ENCODE measurements at regions not wholly inside any gene's neighbourhood (a gene's known extent, or its start where the extent isn't known, plus 50 kb on each side); places are given as distances from the start of the nearest gene placed in this dataset.

- H3K9me3 Mint-ChIP-seq = peaks cover 5 to 26% (median 11%) of the 10 kb centered on the region in 5 donors
- Histone ChIP-seq H3K4me3 (ENCODE audit: low read length) (no peak overlapping the region), H3K27me3 (ENCODE audit: insufficient read depth, low read length, poor library complexity, severe bottlenecking) (no peaks in the 10 kb centered on the region), H3K27ac (ENCODE audit: low read depth, low read length) (no peak overlapping the region), H3K9me3 (ENCODE audit: low read length) (no peaks in the 10 kb centered on the region), H3K36me3 (ENCODE audit: insufficient read depth, low read length) (no peaks in the 10 kb centered on the region), H3K4me1 (ENCODE audit: insufficient read depth, low read length) (no peaks in the 10 kb centered on the region)
- H3K27ac Mint-ChIP-seq = no peak overlapping the region
- H3K36me3 Mint-ChIP-seq = no peaks in the 10 kb centered on the region
- ChIA-PET CTCF (no interaction called here), POLR2A (no interaction called here)
- H3K4me1 Mint-ChIP-seq = no peaks in the 10 kb centered on the region
- DNase-seq = no peak
- no peak overlapping the region for H3K4me3 Mint-ChIP-seq
- no peaks in the 10 kb centered on the region for H3K27me3 Mint-ChIP-seq
These were observed 345.3 kb upstream of the ADGRL2 start for GRCh38 chr1:81455481-81455880.

GRCh38 chr1:81453971-81454370 is 346.8 kb upstream of the ADGRL2 start:
- POLR2A ChIA-PET = no interaction called here
- no peak overlapping the region for H3K4me3 Mint-ChIP-seq
- H3K36me3 Mint-ChIP-seq = no peaks in the 10 kb centered on the region
- H3K27me3 Mint-ChIP-seq = no peaks in the 10 kb centered on the region
- Histone ChIP-seq H3K27me3 (ENCODE audit: insufficient read depth, low read length, poor library complexity, severe bottlenecking) (no peaks in the 10 kb centered on the region), H3K36me3 (ENCODE audit: insufficient read depth, low read length) (no peaks in the 10 kb centered on the region), H3K27ac (ENCODE audit: low read depth, low read length) (no peak overlapping the region), H3K9me3 (ENCODE audit: low read length) (no peaks in the 10 kb centered on the region), H3K4me3 (ENCODE audit: low read length) (no peak overlapping the region), H3K4me1 (ENCODE audit: insufficient read depth, low read length) (no peaks in the 10 kb centered on the region)
- CTCF ChIA-PET = no interaction called here
- peaks cover 4 to 26% (median 8%) of the 10 kb centered on the region in 5 donors for H3K9me3 Mint-ChIP-seq
- H3K27ac Mint-ChIP-seq = no peak overlapping the region
- H3K4me1 Mint-ChIP-seq = no peaks in the 10 kb centered on the region
- no peak for DNase-seq

- H3K27ac Mint-ChIP-seq = no peak overlapping the region
- Histone ChIP-seq H3K36me3 (ENCODE audit: insufficient read depth, low read length) (no peaks in the 10 kb centered on the region), H3K4me3 (ENCODE audit: low read length) (no peak overlapping the region), H3K27ac (ENCODE audit: low read depth, low read length) (no peak overlapping the region), H3K9me3 (ENCODE audit: low read length) (no peaks in the 10 kb centered on the region), H3K4me1 (ENCODE audit: insufficient read depth, low read length) (no peaks in the 10 kb centered on the region), H3K27me3 (ENCODE audit: insufficient read depth, low read length, poor library complexity, severe bottlenecking) (no peaks in the 10 kb centered on the region)
- no peak for DNase-seq
- H3K4me1 Mint-ChIP-seq = no peaks in the 10 kb centered on the region
- CTCF ChIA-PET = no interaction called here
- no peaks in the 10 kb centered on the region for H3K27me3 Mint-ChIP-seq
- H3K4me3 Mint-ChIP-seq = no peak overlapping the region
- no peaks in the 10 kb centered on the region for H3K36me3 Mint-ChIP-seq
- peaks cover 4 to 26% (median 9%) of the 10 kb centered on the region in 5 donors for H3K9me3 Mint-ChIP-seq
- POLR2A ChIA-PET = no interaction called here
These were observed 347.4 kb upstream of the ADGRL2 start for GRCh38 chr1:81453367-81453703.

- Mint-ChIP-seq H3K4me1 (no peaks in the 10 kb centered on the region), H3K36me3 (no peaks in the 10 kb centered on the region), H3K9me3 (peaks cover 3 to 26% (median 11%) of the 10 kb centered on the region in 5 donors), H3K27me3 (no peaks in the 10 kb centered on the region), H3K4me3 (no peak overlapping the region), H3K27ac (no peak overlapping the region)
- no peak overlapping the region for H3K4me3 ChIP-seq (ENCODE audit: low read length)
- CTCF ChIA-PET = no interaction called here
- no peaks in the 10 kb centered on the region for H3K27me3 ChIP-seq (ENCODE audit: insufficient read depth, low read length, poor library complexity, severe bottlenecking)
- H3K9me3 ChIP-seq (ENCODE audit: low read length) = no peaks in the 10 kb centered on the region
- DNase-seq = no peak
- no peaks in the 10 kb centered on the region for H3K36me3 ChIP-seq (ENCODE audit: insufficient read depth, low read length)
- H3K27ac ChIP-seq (ENCODE audit: low read depth, low read length) = no peak overlapping the region
- POLR2A ChIA-PET = no interaction called here
- no peaks in the 10 kb centered on the region for H3K4me1 ChIP-seq (ENCODE audit: insufficient read depth, low read length)
These were observed 347.9 kb upstream of the ADGRL2 start for GRCh38 chr1:81452693-81453366.

DNA sequence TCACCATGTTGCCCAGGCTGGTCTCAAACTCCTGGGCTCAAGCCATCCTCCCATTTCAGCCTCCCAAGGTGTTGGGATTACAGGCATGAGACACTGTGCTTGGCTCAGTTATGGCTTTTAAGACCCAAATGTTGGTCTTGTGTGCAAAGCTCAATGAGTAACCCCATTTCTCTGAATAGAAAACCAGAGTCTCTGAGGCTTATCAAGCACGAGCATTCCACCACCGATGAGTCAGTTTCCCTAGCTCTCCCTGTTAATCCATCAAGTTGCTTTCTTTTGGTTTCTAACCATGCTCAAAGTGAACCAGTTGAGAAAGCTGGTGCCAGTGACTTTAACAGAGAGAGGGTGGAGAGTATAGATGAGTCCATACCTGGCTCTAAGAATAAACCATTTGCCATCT is 350.9 kb upstream of the ADGRL2 start:
- no peaks in the 10 kb centered on the region for H3K4me1 ChIP-seq (ENCODE audit: insufficient read depth, low read length)
- Mint-ChIP-seq H3K27ac (no peak overlapping the region), H3K27me3 (no peaks in the 10 kb centered on the region), H3K4me1 (no peaks in the 10 kb centered on the region), H3K9me3 (peaks cover 4 to 25% (median 11%) of the 10 kb centered on the region in 5 donors), H3K36me3 (no peaks in the 10 kb centered on the region), H3K4me3 (no peak overlapping the region)
- no peaks in the 10 kb centered on the region for H3K9me3 ChIP-seq (ENCODE audit: low read length)
- H3K4me3 ChIP-seq (ENCODE audit: low read length) = no peak overlapping the region
- ChIA-PET POLR2A (no interaction called here), CTCF (no interaction called here)
- DNase-seq = no peak
- no peaks in the 10 kb centered on the region for H3K27me3 ChIP-seq (ENCODE audit: insufficient read depth, low read length, poor library complexity, severe bottlenecking)
- no peaks in the 10 kb centered on the region for H3K36me3 ChIP-seq (ENCODE audit: insufficient read depth, low read length)
- H3K27ac ChIP-seq (ENCODE audit: low read depth, low read length) = no peak overlapping the region

- H3K27ac ChIP-seq (ENCODE audit: low read depth, low read length) = no peak overlapping the region
- no peak overlapping the region for H3K27ac Mint-ChIP-seq
- no peak for DNase-seq
- ChIA-PET POLR2A (no interaction called here), CTCF (no interaction called here)
- H3K36me3 ChIP-seq (ENCODE audit: insufficient read depth, low read length) = no peaks in the 10 kb centered on the region
- H3K4me1 ChIP-seq (ENCODE audit: insufficient read depth, low read length) = no peaks in the 10 kb centered on the region
- H3K9me3 Mint-ChIP-seq = peaks cover 2 to 13% (median 5%) of the 10 kb centered on the region in 5 donors
- H3K9me3 ChIP-seq (ENCODE audit: low read length) = no peaks in the 10 kb centered on the region
- no peaks in the 10 kb centered on the region for H3K36me3 Mint-ChIP-seq
- H3K4me3 ChIP-seq (ENCODE audit: low read length) = no peak overlapping the region
- no peaks in the 10 kb centered on the region for H3K27me3 Mint-ChIP-seq
- no peak overlapping the region for H3K4me3 Mint-ChIP-seq
- no peaks in the 10 kb centered on the region for H3K27me3 ChIP-seq (ENCODE audit: insufficient read depth, low read length, poor library complexity, severe bottlenecking)
- H3K4me1 Mint-ChIP-seq = no peaks in the 10 kb centered on the region
These were observed 354.6 kb upstream of the ADGRL2 start for GRCh38 chr1:81446000-81446669.

DNA sequence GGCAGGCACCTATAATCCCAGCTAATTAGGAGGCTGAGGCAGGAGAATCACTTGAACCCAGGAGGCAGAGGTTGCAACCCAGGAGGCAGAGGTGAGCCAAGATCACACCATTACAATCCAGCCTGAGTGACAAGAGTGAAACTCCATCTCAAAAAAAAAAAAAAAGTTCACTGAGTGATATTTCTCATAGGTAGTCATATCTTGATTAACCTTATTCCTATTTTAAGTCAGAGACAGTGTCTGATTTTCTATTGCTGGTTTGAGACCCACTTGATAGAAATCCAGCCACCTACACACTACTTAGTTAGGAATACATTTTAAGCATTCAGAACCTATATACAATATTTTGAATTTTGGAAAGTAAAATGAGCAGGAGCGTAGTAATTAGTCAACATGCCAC is 357.4 kb upstream of the ADGRL2 start:
- H3K4me3 Mint-ChIP-seq = no peak overlapping the region
- Histone ChIP-seq H3K36me3 (ENCODE audit: insufficient read depth, low read length) (no peaks in the 10 kb centered on the region), H3K27ac (ENCODE audit: low read depth, low read length) (no peak overlapping the region), H3K9me3 (ENCODE audit: low read length) (no peaks in the 10 kb centered on the region), H3K4me1 (ENCODE audit: insufficient read depth, low read length) (no peaks in the 10 kb centered on the region), H3K27me3 (ENCODE audit: insufficient read depth, low read length, poor library complexity, severe bottlenecking) (no peaks in the 10 kb centered on the region), H3K4me3 (ENCODE audit: low read length) (no peak overlapping the region)
- POLR2A ChIA-PET = no interaction called here
- H3K27ac Mint-ChIP-seq = no peak overlapping the region
- no peaks in the 10 kb centered on the region for H3K36me3 Mint-ChIP-seq
- CTCF ChIA-PET = no interaction called here
- no peak for DNase-seq
- H3K9me3 Mint-ChIP-seq = peaks cover 4 to 16% (median 7%) of the 10 kb centered on the region in 5 donors
- H3K4me1 Mint-ChIP-seq = no peaks in the 10 kb centered on the region
- H3K27me3 Mint-ChIP-seq = no peaks in the 10 kb centered on the region

DNA sequence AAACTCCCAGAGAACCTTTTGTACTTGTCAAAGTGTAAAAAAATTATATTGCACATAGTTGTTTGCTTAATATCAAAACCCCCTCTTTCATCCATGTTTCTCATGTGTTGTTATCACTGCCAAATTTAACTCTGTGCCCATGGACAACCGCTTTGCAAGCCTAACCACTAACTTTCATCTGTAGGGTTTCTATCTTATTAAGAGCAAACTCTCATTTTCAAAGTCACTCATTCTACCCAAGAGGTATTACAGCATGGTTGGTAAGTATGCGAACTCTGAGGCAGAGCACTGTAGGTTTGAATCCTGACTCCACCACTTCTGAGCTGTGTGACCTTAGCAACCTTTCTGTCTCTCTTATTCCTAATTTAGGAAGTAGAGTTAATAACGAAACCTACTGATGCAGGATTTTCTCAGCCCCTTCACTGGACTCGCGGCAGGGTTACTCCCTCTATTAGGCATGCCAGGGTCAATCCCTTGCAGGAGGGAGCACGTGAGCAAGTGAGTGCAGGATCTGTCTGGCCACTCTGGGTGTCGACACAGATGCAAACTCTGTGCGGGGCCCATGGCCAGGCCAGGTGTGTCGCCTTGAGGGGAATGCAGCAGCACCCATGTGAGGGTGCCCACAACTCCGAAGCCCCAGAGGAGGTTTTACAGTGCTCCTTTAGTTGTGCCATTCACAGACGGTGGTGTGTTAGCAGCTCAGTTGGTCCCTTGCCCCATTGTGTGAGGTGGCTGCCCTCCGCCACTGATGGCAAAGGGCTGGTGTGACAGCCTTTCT is 361.5 kb upstream of the ADGRL2 start:
- H3K27ac Mint-ChIP-seq = no peak overlapping the region
- no peaks in the 10 kb centered on the region for H3K36me3 Mint-ChIP-seq
- no peaks in the 10 kb centered on the region for H3K9me3 ChIP-seq (ENCODE audit: low read length)
- no peaks in the 10 kb centered on the region for H3K4me1 Mint-ChIP-seq
- no peak overlapping the region for H3K4me3 Mint-ChIP-seq
- H3K9me3 Mint-ChIP-seq = peaks cover 1 to 12% (median 8%) of the 10 kb centered on the region in 5 donors
- no peaks in the 10 kb centered on the region for H3K27me3 ChIP-seq (ENCODE audit: insufficient read depth, low read length, poor library complexity, severe bottlenecking)
- CTCF ChIA-PET = no interaction called here
- no peaks in the 10 kb centered on the region for H3K27me3 Mint-ChIP-seq
- H3K4me1 ChIP-seq (ENCODE audit: insufficient read depth, low read length) = no peaks in the 10 kb centered on the region
- POLR2A ChIA-PET = no interaction called here
- H3K36me3 ChIP-seq (ENCODE audit: insufficient read depth, low read length) = no peaks in the 10 kb centered on the region
- no peak for DNase-seq
- H3K4me3 ChIP-seq (ENCODE audit: low read length) = no peak overlapping the region
- H3K27ac ChIP-seq (ENCODE audit: low read depth, low read length) = no peak overlapping the region
